ENCODE measurements at regions not wholly inside any gene's neighbourhood (a gene's known extent, or its start where the extent isn't known, plus 50 kb on each side); places are given as distances from the start of the nearest gene placed in this dataset.
"Not testable (repeated sequence)": the region's sequence is repeated elsewhere in the genome, so short reads cannot be mapped to it uniquely, and the experiment has no call there.

- DNase-seq (ENCODE audit: low spot score in 2 of 2) = no peak
- Histone ChIP-seq H3K4me1 (no peaks in the 10 kb centered on the region), H3K9me3 (no peaks in the 10 kb centered on the region), H3K27ac (no peak overlapping the region), H3K27me3 (no peaks in the 10 kb centered on the region), H3K36me3 (no peaks in the 10 kb centered on the region), H3K4me3 (no peak overlapping the region)
- TF ChIP-seq CTCF (IDR thresholded peaks at IDR 0.05) = no peak
- no peak for TF ChIP-seq POLR2A (IDR thresholded peaks at IDR 0.05)
- TF ChIP-seq EP300 (IDR thresholded peaks at IDR 0.05) = no peak
- 68 to 70% methylated on average over 1 of the region's 1 CpG for WGBS, 2 donors
Observed at GRCh38 chr4:57945298-57945697, 835.1 kb upstream of the IGFBP7 start.

GRCh38 chr4:57943682-57944081 lies 833.5 kb upstream of the IGFBP7 start:
- no peak overlapping the region for H3K27ac ChIP-seq
- H3K4me1 ChIP-seq = no peaks in the 10 kb centered on the region
- H3K27me3 ChIP-seq = no peaks in the 10 kb centered on the region
- DNase-seq (ENCODE audit: low spot score in 2 of 2) = no peak
- H3K4me3 ChIP-seq = no peak overlapping the region
- H3K9me3 ChIP-seq = no peaks in the 10 kb centered on the region
- no peaks in the 10 kb centered on the region for H3K36me3 ChIP-seq
- 75 to 77% methylated on average over 8 of the region's 8 CpGs for WGBS, 2 donors
- TF ChIP-seq CTCF (IDR thresholded peaks at IDR 0.05) (no peak), EP300 (IDR thresholded peaks at IDR 0.05) (no peak), POLR2A (IDR thresholded peaks at IDR 0.05) (no peak)

- 79 to 94% methylated on average over 2 of the region's 2 CpGs for WGBS, 2 donors
Observed at GRCh38 chr4:57937326-57937725, 827.1 kb upstream of the IGFBP7 start.

GRCh38 chr4:57926311-57926710 lies 816.1 kb upstream of the IGFBP7 start:
- no peak for DNase-seq (ENCODE audit: low spot score in 2 of 2)
- Histone ChIP-seq H3K4me1 (no peaks in the 10 kb centered on the region), H3K9me3 (peaks cover 0 to 5% (median 0%) of the 10 kb centered on the region in 4 donors), H3K36me3 (no peaks in the 10 kb centered on the region), H3K4me3 (no peak overlapping the region), H3K27me3 (no peaks in the 10 kb centered on the region), H3K27ac (no peak overlapping the region)
- no peak for TF ChIP-seq POLR2A (IDR thresholded peaks at IDR 0.05)
- no peak for TF ChIP-seq CTCF (IDR thresholded peaks at IDR 0.05)
- TF ChIP-seq EP300 (IDR thresholded peaks at IDR 0.05) = no peak
- WGBS, 2 donors = 72 to 73% methylated on average over 3 of the region's 3 CpGs

More at GRCh38 chr4:57937326-57937725, 827.1 kb upstream of the IGFBP7 start:
- not testable (repeated sequence) for H3K4me3 ChIP-seq; H3K9me3 ChIP-seq; H3K27me3 ChIP-seq; H3K27ac ChIP-seq; H3K4me1 ChIP-seq; H3K36me3 ChIP-seq; DNase-seq (ENCODE audit: low spot score in 2 of 2)

GRCh38 chr4:57924951-57925350 lies 814.8 kb upstream of the IGFBP7 start:
- Histone ChIP-seq H3K4me3 (no peak overlapping the region), H3K4me1 (no peaks in the 10 kb centered on the region), H3K27me3 (no peaks in the 10 kb centered on the region), H3K36me3 (no peaks in the 10 kb centered on the region), H3K9me3 (peaks cover 0 to 5% (median 0%) of the 10 kb centered on the region in 4 donors), H3K27ac (no peak overlapping the region)
- 87 to 88% methylated on average over 1 of the region's 1 CpG for WGBS, 2 donors
- TF ChIP-seq EP300 (IDR thresholded peaks at IDR 0.05) = no peak
- no peak for TF ChIP-seq CTCF (IDR thresholded peaks at IDR 0.05)
- TF ChIP-seq POLR2A (IDR thresholded peaks at IDR 0.05) = no peak
- DNase-seq (ENCODE audit: low spot score in 2 of 2) = no peak

- H3K4me1 ChIP-seq = no peaks in the 10 kb centered on the region
- no peaks in the 10 kb centered on the region for H3K36me3 ChIP-seq
- H3K27ac ChIP-seq = no peak overlapping the region
- no peaks in the 10 kb centered on the region for H3K27me3 ChIP-seq
- no peak overlapping the region for H3K4me3 ChIP-seq
- DNase-seq (ENCODE audit: low spot score in 2 of 2) = no peak
- H3K9me3 ChIP-seq = no peaks in the 10 kb centered on the region
- TF ChIP-seq EP300 (IDR thresholded peaks at IDR 0.05) (no peak), POLR2A (IDR thresholded peaks at IDR 0.05) (no peak), CTCF (IDR thresholded peaks at IDR 0.05) (no peak)
Observed at GRCh38 chr4:57916479-57916878, 806.3 kb upstream of the IGFBP7 start.
